GM18951 (cell line): ENCODE measurements at regions not wholly inside any gene's neighbourhood (a gene's known extent, or its start where the extent isn't known, plus 50 kb on each side); places are given as distances from the start of the nearest gene placed in this dataset.

Experiments
- POLR2A ChIP-seq: IDR thresholded peaks from 4 replicates; pipeline ENCODE4 v1.6.1; 2011; ENCODE audit warnings: mild to moderate bottlenecking; ENCODE audit not compliant: insufficient read length, insufficient read depth; ENCODE audit errors: extremely low read depth
- in situ Hi-C: fragments of 300-500 bp; cut with MboI; formaldehyde crosslinking; loops from one replicate; pipeline ENCODE4 v1.12.0; 2022; ENCODE audit warnings: low sequenced_read_pairs, mixed read lengths, inconsistent platforms; ENCODE audit not compliant: unreplicated experiment

DNA sequence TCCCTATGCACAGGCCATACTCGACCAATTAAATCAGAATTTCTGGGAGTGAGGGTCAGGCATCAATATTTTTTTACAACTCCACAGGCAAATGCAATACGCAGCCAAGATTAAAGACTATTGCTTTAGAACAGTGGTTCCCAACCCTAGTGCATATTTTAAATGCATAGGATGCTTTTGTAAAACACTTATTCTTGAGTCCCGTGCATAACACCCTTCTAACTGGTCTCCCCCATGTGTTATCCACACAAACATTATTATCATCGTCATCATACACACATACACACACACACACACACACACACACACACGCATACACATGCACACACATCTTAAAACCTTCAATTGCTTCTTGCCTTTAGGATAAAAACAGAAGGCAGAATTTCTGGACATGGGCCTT, 145.0 kb upstream of the PELI1 start:
- in situ Hi-C loops = no loop called here
- TF ChIP-seq POLR2A = no peak

DNA sequence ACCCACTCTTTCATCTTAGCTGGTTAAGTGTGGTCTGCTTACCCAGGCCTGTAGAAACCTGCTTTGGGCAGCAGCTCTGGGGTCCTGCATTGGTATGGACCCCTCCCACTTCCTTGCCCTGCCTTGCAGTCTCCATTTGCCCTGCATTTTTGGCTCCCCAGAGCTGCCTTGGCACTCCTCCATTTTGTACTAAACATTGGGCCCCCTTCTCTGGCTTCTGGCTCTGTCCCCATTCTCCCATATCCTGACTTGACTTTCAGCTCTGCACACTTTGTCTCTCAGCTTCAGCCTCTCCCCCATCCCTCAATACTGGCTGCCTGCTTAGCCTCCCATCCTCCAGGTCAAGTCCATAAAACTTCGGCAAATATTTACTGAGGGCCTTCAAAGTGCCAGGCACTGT, 145.5 kb upstream of the PELI1 start:
- TF ChIP-seq POLR2A = no peak
- in situ Hi-C loops = no loop called here

GRCh38 chr2:64291181-64291580, 147.0 kb upstream of the PELI1 start:
- in situ Hi-C loops = no loop called here
- TF ChIP-seq POLR2A = no peak

DNA sequence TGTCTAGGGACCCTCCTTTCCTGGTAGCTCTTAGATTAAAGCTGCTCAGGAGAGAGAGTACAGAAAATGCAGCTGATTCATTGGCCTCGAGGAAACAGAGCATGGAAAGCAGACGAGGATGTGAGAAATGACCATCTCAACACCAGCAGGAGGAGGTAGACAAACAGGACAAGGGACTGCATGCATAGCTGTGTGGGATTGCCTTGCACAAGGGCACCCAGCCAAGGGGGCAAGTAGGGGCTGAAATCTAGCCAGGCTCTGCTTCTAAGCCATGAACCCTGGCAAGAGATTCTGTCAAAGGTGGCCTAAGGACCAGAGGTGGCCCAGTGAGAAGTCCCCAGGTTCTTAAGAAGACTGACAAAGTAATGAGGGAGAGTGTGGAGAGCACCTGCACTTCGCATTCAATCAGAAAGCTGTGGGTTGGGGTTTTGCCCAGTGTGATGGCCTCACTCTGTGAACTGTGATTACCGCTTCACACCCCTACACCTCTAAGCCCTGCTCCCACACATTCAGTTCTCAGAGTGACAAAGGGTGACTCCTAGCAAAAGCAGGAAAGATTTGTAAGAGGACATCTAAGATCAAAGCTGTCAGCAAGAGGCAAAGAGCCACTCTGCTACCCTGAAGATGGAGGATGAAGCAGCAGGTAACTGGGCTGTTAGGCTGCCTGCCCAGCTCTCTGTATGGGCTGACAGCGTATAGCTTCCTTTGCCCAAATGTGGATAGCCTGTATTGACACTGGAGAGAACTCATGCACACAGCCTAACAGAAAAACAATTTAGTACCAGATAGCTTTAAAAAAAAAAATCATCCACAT, 151.3 kb upstream of the PELI1 start:
- no peak for TF ChIP-seq POLR2A
- in situ Hi-C loops = no loop called here

DNA sequence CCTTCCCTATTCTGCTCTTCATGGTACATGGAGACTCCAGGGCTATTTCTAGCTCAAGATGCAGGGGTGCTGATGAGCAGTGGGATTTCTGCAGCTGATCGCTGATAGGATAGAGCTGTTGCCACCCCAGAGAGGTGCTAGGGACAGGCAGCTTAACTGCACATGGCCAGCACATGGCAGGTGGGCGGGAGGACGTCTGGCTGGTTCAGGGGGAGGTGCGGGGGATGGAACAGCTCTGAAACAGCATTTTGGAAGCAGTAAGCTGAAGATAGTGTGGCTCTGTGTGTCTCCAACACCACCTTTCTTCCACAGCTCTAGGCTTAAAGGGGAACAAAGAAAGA, 151.9 kb upstream of the PELI1 start:
- in situ Hi-C loops = no loop called here
- no peak for TF ChIP-seq POLR2A

DNA sequence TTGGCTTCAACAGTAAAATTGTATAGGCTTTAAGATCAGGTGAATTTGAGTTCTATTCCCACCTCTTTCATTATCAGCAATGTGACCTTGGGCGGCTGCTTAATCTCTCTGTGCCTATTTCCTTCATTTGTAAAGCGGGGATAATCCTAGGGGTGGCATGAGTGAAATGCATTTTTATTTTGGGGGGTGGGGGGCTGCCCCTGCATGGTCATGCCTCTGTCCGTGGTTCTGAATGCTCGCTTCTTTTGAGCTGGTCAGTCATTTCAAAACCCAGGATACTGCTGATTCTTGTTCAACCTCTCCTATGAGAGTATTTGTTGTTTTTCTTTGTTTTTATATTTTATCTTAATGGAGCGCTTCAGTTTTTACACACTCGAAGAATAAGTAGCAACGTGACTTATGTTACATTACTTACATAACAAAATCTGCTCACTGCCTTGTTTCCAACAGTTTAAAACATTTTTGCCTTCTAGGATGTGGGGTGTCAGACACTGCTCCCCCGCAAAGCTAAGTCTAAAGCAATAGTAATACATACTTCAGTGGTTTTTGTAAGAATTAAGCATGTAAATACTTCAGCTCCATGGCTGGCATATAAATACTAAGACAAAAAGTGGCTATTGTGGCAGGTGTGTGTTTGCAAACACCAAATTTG, 152.6 kb upstream of the PELI1 start:
- no peak for TF ChIP-seq POLR2A
- in situ Hi-C loops = no loop called here

DNA sequence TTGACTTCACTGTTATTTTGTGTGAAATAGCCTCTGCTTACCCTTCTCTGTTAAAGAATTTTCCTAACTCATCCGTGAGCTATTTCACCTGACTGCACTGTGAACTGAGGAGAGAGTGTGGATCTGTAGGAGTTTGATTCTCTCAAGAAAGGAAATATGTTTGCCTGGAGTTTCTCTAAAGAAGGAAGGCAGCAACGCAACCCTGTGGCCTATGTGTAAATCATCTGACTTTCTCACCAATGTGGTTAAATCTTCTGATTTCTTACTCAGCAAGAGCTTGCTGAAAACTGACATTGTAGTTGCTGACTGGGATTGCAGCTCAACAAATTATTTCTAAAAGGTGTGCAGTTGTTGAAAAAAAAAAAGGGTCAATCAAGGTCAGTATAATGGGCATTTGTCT, 153.9 kb upstream of the PELI1 start:
- in situ Hi-C loops = no loop called here
- TF ChIP-seq POLR2A = no peak

GRCh38 chr2:64300066-64300465, 153.9 kb upstream of the LGALSL start:
- in situ Hi-C loops = no loop called here
- no peak for TF ChIP-seq POLR2A

GRCh38 chr2:64303250-64303649, 150.7 kb upstream of the LGALSL start:
- in situ Hi-C loops = no loop called here
- TF ChIP-seq POLR2A = no peak

DNA sequence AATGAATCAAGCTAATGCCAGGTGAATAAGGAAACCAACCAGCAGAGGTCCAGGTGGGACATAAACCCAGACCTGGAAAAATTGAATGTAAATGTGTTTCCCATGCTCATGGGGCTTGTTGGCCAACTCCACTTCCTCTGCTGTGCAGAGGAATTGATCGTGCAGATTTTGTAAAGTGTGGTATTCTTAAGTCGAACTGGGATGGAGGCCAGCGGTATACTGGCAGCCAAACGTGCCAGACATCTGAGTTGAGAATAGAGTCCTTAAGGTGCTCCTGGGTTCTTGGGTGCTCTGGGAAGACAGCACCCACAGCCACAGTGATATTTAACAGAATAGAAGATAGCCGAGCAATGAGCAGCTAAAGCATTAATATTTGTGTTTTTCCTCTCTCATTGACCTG, 146.5 kb upstream of the LGALSL start:
- in situ Hi-C loops = no loop called here
- TF ChIP-seq POLR2A = no peak

DNA sequence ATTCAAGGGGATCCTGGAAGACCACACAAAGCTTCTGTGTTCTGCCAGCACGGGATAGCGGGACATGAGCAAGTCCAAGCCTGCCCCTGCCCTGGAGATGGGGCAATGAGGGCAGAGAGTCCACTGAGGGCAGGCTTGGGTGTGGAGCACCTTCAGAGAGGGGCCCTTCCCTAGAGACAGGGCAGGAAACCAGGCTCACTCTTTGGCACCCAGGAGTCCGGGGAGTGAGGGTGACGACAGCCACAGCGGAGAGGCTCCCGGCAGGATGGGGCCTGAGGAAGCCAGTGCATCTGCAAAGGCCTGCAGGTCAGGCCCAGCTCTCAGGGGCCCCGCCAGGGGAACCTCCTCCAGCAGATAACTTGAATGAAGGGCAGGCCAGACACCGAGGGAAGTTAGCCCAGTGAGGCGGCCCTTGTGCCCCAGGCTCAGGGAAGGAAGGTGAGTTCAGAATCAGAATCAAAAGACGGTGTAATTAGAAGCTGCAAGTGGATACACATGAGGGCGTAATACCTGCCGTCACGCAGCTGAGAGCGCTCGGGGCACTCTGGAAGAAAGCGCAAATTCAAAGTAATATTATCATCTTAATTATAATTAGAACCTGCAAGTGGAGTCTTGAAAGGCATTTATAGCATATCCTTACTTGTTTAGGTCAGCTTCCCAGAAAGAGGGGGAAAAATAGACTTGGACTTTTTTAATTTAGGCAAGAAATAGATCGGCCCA, 142.6 kb upstream of the LGALSL start:
- in situ Hi-C loops = no loop called here
- no peak for TF ChIP-seq POLR2A

GRCh38 chr2:64311948-64312621, 141.9 kb upstream of the LGALSL start:
- in situ Hi-C loops = no loop called here

GRCh38 chr2:64312622-64313397, 141.2 kb upstream of the LGALSL start:
- in situ Hi-C loops = no loop called here
- TF ChIP-seq POLR2A = no peak

More at GRCh38 chr2:64311948-64312621, 141.9 kb upstream of the LGALSL start:
- TF ChIP-seq POLR2A = no peak

GRCh38 chr2:64313398-64313723, 140.6 kb upstream of the LGALSL start:
- no peak for TF ChIP-seq POLR2A
- in situ Hi-C loops = no loop called here
